ENCODE measurements at regions not wholly inside any gene's neighbourhood (a gene's known extent, or its start where the extent isn't known, plus 50 kb on each side); places are given as distances from the start of the nearest gene placed in this dataset.

DNA sequence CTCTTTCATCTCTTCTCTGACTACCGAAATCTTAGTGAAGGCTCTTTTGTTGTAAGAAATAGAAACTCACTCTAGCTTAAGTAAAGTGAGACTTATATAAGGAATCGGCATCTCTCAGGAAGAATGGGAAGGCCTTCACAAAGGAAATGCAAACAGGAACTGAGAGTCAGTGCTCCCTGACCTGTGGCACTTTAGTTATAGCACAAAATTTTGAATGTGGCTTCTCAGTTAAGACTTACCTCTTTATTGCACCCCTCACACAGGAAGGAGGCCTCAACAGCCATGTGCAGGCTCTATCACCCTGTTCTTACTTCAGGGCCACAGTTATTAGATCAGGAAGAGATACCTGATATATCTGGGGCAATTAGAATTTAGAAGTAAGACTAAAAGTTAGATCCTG lies 224.7 kb upstream of the EGLN3 start:
- TF ChIP-seq POLR2AphosphoS5 (IDR thresholded peaks at IDR 0.05) (no peak), POLR2A (IDR thresholded peaks at IDR 0.05) (no peak), CTCF (IDR thresholded peaks at IDR 0.05) (no peak)
